DND-41 (cell line): ENCODE measurements at regions not wholly inside any gene's neighbourhood (a gene's known extent, or its start where the extent isn't known, plus 50 kb on each side); places are given as distances from the start of the nearest gene placed in this dataset.

Source experiments
- ATAC-seq: fragments of 200-7000 bp; cut with Tn5 transposase; 3 replicates; pipeline ENCODE4 v1.9.1; 2021; ENCODE audit warnings: low read depth; ENCODE audit not compliant: insufficient read depth
- DNase-seq: peaks from one replicate; pipeline ENCODE4 v3.0.0-alpha.2; 2020
- H2AFZ ChIP-seq: 2 replicates; pipeline ENCODE4 v1.6.0; 2012; ENCODE audit warnings: low read depth, low read length
- H3K27ac ChIP-seq: 2 replicates; pipeline ENCODE4 v1.5.1; 2012; ENCODE audit warnings: low read length, inconsistent platforms
- H3K27me3 ChIP-seq: fragments of 200-600 bp; sonication (generic); 2 replicates; pipeline ENCODE4 v1.6.0; 2012; ENCODE audit warnings: low read length, mild to moderate bottlenecking, inconsistent platforms; ENCODE audit not compliant: insufficient read depth, poor library complexity
- H3K36me3 ChIP-seq: 2 replicates; pipeline ENCODE4 v1.5.1; 2012; ENCODE audit warnings: low read length, inconsistent platforms; ENCODE audit not compliant: insufficient read depth
- H3K4me1 ChIP-seq: 2 replicates; pipeline ENCODE4 v1.5.1; 2012; ENCODE audit warnings: mild to moderate bottlenecking, low read length; ENCODE audit not compliant: insufficient read depth
- H3K4me2 ChIP-seq: 2 replicates; pipeline ENCODE4 v1.6.0; 2012; ENCODE audit warnings: mild to moderate bottlenecking, moderate library complexity, low read length, inconsistent platforms; ENCODE audit not compliant: insufficient read depth
- H3K4me3 ChIP-seq, 2 experiments: fragments of 200-600 bp in 1 of 2; shearing (Covaris generic) in 1 of 2; 2 replicates each; pipeline ENCODE4 v1.5.1; 2012 to 2016; ENCODE audit warnings: inconsistent platforms in 2 of 2, low read length in 2 of 2, mild to moderate bottlenecking in 2 of 2, low read depth in 1 of 2, moderate library complexity in 1 of 2
- H3K79me2 ChIP-seq: 2 replicates; pipeline ENCODE4 v1.6.0; 2012; ENCODE audit warnings: low read length, inconsistent platforms; ENCODE audit not compliant: insufficient read depth
- H3K9ac ChIP-seq: 2 replicates; pipeline ENCODE4 v1.6.0; 2012; ENCODE audit warnings: low read depth, mild to moderate bottlenecking, inconsistent platforms, low read length, moderate library complexity
- H3K9me3 ChIP-seq: 2 replicates; pipeline ENCODE4 v1.5.1; 2012; ENCODE audit warnings: low read length, moderate library complexity, mild to moderate bottlenecking, inconsistent platforms; ENCODE audit not compliant: insufficient read depth, severe bottlenecking
- H4K20me1 ChIP-seq: 2 replicates; pipeline ENCODE4 v1.6.0; 2012; ENCODE audit warnings: low read length; ENCODE audit not compliant: insufficient read depth
- EZH2 ChIP-seq: IDR thresholded peaks from 3 replicates; pipeline ENCODE4 v1.6.1; 2012; ENCODE audit warnings: borderline replicate concordance, low read depth, mild to moderate bottlenecking, moderate library complexity, low read length, inconsistent platforms; ENCODE audit not compliant: severe bottlenecking
- TF ChIP-seq, protein P1 (sequence below): IDR thresholded peaks from 2 replicates; pipeline ENCODE4 v1.5.1; 2012; ENCODE audit warnings: borderline replicate concordance, low read length, moderate library complexity, mild to moderate bottlenecking; ENCODE audit not compliant: poor library complexity, severe bottlenecking; ENCODE audit errors: extremely low read depth

DNA sequence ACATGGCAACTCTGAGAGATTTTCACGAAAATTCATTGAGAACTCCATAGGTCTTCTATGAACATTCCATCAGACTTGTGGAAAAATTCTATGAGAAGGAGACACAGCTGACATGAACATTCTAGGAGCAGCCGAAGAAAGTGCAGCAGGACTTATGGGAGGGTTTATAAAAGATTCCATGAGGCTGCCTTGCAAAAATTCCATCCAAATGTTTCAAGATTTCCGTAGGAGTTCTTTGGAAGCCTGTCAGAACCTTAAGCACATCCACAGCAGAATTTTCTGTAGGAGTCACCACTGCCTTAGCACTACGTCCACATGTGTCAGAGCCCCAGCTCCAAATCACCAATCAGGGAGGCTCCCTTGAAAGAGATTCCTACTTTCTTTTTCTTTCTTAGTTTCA, 67.0 kb upstream of the MSX1 start:
- Histone ChIP-seq H3K4me2 (no peak overlapping the region), H3K27me3 (no peaks in the 10 kb centered on the region), H3K79me2 (no peaks in the 10 kb centered on the region), H3K9me3 (peaks cover 20% of the 10 kb centered on the region), H3K4me1 (no peaks in the 10 kb centered on the region), H4K20me1 (no peaks in the 10 kb centered on the region), H3K4me3 (no peak overlapping the region), H3K27ac (no peak overlapping the region), H3K9ac (no peak overlapping the region), H2AFZ (no peak overlapping the region), H3K36me3 (no peaks in the 10 kb centered on the region)
- ATAC-seq, result no peak
- TF ChIP-seq EZH2, result no peak
- TF ChIP-seq, protein P1, sequence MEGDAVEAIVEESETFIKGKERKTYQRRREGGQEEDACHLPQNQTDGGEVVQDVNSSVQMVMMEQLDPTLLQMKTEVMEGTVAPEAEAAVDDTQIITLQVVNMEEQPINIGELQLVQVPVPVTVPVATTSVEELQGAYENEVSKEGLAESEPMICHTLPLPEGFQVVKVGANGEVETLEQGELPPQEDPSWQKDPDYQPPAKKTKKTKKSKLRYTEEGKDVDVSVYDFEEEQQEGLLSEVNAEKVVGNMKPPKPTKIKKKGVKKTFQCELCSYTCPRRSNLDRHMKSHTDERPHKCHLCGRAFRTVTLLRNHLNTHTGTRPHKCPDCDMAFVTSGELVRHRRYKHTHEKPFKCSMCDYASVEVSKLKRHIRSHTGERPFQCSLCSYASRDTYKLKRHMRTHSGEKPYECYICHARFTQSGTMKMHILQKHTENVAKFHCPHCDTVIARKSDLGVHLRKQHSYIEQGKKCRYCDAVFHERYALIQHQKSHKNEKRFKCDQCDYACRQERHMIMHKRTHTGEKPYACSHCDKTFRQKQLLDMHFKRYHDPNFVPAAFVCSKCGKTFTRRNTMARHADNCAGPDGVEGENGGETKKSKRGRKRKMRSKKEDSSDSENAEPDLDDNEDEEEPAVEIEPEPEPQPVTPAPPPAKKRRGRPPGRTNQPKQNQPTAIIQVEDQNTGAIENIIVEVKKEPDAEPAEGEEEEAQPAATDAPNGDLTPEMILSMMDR, result no peak
- DNase-seq, result no peak

DNA sequence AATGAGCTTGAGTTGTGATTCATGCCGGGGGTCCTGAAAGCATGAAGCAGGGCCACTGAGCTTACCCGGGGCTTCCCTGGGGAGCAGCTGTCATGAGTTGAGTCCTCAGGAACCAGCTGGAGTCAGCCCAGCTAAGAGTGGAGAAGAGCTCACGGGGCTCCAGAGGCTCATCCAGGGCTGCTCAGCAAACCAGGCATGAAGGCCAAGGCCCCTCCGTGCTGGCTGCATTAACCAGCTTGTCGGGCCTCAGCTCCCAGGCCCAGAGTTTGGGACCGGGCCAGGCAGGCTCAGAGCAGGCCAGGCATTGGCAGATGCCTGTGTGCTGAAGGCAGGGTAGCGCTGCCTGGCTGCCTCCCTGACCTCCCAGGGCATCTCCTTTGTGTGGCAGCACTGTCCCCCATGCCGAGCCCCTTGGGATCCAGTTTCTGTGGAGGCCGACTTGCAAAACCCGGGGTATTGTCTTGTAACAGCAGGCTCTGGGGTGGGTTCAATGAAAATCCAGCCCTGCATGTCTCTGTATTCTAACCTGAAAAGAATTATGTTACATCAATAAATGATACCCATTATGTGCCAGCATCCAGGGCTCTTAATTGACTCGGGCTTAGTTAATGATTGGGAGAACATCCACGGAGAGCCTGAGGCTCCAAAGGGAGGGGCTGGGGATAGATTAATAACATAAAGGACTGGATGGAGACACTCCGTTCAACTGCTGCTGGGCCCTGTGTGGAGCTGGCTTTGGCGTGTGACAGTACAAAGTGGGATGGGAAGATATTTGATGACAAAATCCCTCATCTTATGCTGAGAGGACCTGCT, 68.0 kb upstream of the MSX1 start:
- TF ChIP-seq, protein P1, result no peak
- no peak for TF ChIP-seq EZH2
- H3K27ac ChIP-seq, result no peak overlapping the region
- H3K4me3 ChIP-seq, result no peak overlapping the region
- no peaks in the 10 kb centered on the region for H3K4me1 ChIP-seq
- H3K9ac ChIP-seq, result no peak overlapping the region
- H3K79me2 ChIP-seq, result no peaks in the 10 kb centered on the region
- peaks cover 20% of the 10 kb centered on the region for H3K9me3 ChIP-seq
- no peak overlapping the region for H2AFZ ChIP-seq
- no peak overlapping the region for H3K4me2 ChIP-seq
- H3K36me3 ChIP-seq, result no peaks in the 10 kb centered on the region
- no peak for ATAC-seq
- H3K27me3 ChIP-seq, result no peaks in the 10 kb centered on the region
- H4K20me1 ChIP-seq, result no peaks in the 10 kb centered on the region
- no peak for DNase-seq

DNA sequence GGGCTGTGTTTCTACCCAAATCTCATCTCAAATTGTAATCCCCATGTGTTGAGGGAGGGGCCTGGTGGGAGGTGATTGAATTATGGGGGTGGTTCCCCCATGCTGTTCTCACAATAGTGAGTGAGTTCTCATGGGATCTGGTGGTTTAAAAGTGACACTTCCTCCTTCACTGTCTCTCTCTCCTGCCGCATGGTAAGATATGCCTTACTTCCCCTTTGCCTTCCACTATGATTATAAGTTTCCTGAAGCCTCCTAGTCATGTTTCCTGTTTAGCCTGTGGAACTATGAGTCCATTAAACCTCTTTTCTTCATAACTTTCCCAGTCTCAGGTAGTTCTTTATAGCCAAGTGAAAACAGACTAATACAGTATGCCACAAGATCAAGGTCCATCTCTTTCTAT, 70.0 kb upstream of the MSX1 start:
- no peak for ATAC-seq
- TF ChIP-seq EZH2, result no peak
- TF ChIP-seq, protein P1, result no peak
- Histone ChIP-seq H3K4me3 (no peak overlapping the region), H3K4me2 (no peak overlapping the region), H3K9ac (no peak overlapping the region), H3K27me3 (no peaks in the 10 kb centered on the region), H4K20me1 (no peaks in the 10 kb centered on the region), H3K27ac (no peak overlapping the region), H3K4me1 (no peaks in the 10 kb centered on the region), H3K79me2 (no peaks in the 10 kb centered on the region), H2AFZ (no peak overlapping the region), H3K9me3 (peaks cover 20% of the 10 kb centered on the region), H3K36me3 (no peaks in the 10 kb centered on the region)
- DNase-seq, result no peak
